ENCODE measurements at regions not wholly inside any gene's neighbourhood (a gene's known extent, or its start where the extent isn't known, plus 50 kb on each side); places are given as distances from the start of the nearest gene placed in this dataset.

DNA sequence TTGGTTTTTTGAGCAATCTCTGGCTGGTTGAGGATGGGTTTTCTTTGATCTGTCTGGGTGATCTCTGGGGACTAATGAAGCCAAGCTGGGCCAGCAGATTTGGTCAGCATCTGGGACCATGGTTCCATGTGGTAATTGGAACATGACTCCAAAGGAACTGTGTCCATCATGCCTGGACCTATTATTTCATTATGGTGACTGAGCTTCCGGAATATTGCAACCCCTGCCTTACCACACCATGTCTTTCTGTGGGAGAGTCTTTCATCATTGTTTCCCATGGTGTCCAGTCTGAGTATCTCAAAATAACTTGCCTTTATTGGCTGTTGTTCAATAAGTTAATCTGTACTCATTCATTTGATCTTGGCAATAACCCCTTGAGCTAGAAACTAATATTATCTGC is 624.9 kb upstream of the TBX3 start:
- Histone ChIP-seq H4K20me1 (ENCODE audit: insufficient read depth, low read length) (no peaks in the 10 kb centered on the region), H3K27me3 (ENCODE audit: control insufficient read depth in 2 of 2, insufficient read depth in 2 of 2, low read length in 2 of 2) (no peaks in the 10 kb centered on the region), H2AFZ (ENCODE audit: insufficient read depth, low read depth, low read length, poor library complexity, severe bottlenecking) (no peak overlapping the region), H3K4me2 (replicated peaks; ENCODE audit: extremely low read depth, low read length, poor library complexity, severe bottlenecking) (no peak overlapping the region), H3K27ac (ENCODE audit: low read depth in 1 of 2, low read length in 2 of 2) (no peak overlapping the region), H3K79me2 (ENCODE audit: insufficient read depth, low read length) (no peaks in the 10 kb centered on the region), H3K9me3 (replicated peaks in 1 of 2; ENCODE audit: control insufficient read depth in 1 of 2, insufficient read depth in 1 of 2, low read length in 2 of 2) (no peaks in the 10 kb centered on the region), H3K4me1 (ENCODE audit: control insufficient read depth in 1 of 2, insufficient read depth in 2 of 2, low read length in 2 of 2) (no peaks in the 10 kb centered on the region), H3K9ac (ENCODE audit: insufficient read depth, low read length, poor library complexity, severe bottlenecking) (no peak overlapping the region), H3K4me3 (replicated peaks in 1 of 3; ENCODE audit: low read depth in 2 of 3, low read length in 3 of 3) (no peak overlapping the region), H3K36me3 (replicated peaks in 1 of 2; ENCODE audit: control insufficient read depth in 1 of 2, insufficient read depth in 2 of 2, low read length in 2 of 2) (no peaks in the 10 kb centered on the region)
- TF ChIP-seq, protein P1, sequence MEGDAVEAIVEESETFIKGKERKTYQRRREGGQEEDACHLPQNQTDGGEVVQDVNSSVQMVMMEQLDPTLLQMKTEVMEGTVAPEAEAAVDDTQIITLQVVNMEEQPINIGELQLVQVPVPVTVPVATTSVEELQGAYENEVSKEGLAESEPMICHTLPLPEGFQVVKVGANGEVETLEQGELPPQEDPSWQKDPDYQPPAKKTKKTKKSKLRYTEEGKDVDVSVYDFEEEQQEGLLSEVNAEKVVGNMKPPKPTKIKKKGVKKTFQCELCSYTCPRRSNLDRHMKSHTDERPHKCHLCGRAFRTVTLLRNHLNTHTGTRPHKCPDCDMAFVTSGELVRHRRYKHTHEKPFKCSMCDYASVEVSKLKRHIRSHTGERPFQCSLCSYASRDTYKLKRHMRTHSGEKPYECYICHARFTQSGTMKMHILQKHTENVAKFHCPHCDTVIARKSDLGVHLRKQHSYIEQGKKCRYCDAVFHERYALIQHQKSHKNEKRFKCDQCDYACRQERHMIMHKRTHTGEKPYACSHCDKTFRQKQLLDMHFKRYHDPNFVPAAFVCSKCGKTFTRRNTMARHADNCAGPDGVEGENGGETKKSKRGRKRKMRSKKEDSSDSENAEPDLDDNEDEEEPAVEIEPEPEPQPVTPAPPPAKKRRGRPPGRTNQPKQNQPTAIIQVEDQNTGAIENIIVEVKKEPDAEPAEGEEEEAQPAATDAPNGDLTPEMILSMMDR (IDR thresholded peaks at IDR 0.05): no peak
- H3K9me3 Mint-ChIP-seq: peaks cover 0 to 3% (median 0%) of the 10 kb centered on the region in 7 donors
- no peak for DNase-seq
- H3K4me3 Mint-ChIP-seq: no peak overlapping the region
- H3K27ac Mint-ChIP-seq: no peak overlapping the region
- H3K36me3 Mint-ChIP-seq: no peaks in the 10 kb centered on the region
- no peaks in the 10 kb centered on the region for H3K27me3 Mint-ChIP-seq (ENCODE audit: low read depth in 3 of 3)
- intact Hi-C loops (cut with micrococcal nuclease): no loop called here
- H3K4me1 Mint-ChIP-seq: no peaks in the 10 kb centered on the region
- no CpG with 5 or more reads among the region's 1 CpG for whole genome bisulfite sequencing (ENCODE audit: insufficient coverage)

DNA sequence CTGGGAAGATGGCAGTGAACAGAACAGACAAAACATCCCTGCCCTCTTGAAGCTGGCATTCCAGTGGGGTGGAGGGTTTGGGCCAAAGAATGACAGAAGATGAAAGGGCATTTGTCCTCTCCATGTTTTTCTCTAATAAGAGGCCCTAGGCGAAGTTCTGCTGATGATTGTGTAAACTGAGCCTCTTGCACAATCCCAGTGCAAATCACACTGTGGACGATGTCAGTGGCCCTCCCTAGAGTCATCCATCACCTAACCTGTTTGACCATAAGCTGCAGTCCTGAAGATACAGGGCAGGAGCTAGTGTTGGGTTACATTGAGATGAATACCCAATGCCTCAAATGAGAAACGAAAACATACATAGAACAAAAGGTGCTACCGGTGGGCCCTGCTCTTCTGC is 622.4 kb upstream of the TBX3 start:
- Mint-ChIP-seq H3K4me3 (no peak overlapping the region), H3K36me3 (no peaks in the 10 kb centered on the region), H3K9me3 (peaks cover 0 to 3% (median 0%) of the 10 kb centered on the region in 7 donors), H3K4me1 (no peaks in the 10 kb centered on the region), H3K27ac (no peak overlapping the region), H3K27me3 (ENCODE audit: low read depth in 3 of 3) (no peaks in the 10 kb centered on the region)
- Histone ChIP-seq H3K4me3 (replicated peaks in 1 of 3; ENCODE audit: low read depth in 2 of 3, low read length in 3 of 3) (no peak overlapping the region), H3K27ac (ENCODE audit: low read depth in 1 of 2, low read length in 2 of 2) (no peak overlapping the region), H3K9me3 (replicated peaks in 1 of 2; ENCODE audit: control insufficient read depth in 1 of 2, insufficient read depth in 1 of 2, low read length in 2 of 2) (no peaks in the 10 kb centered on the region), H3K4me2 (replicated peaks; ENCODE audit: extremely low read depth, low read length, poor library complexity, severe bottlenecking) (no peak overlapping the region), H3K79me2 (ENCODE audit: insufficient read depth, low read length) (no peaks in the 10 kb centered on the region), H3K27me3 (ENCODE audit: control insufficient read depth in 2 of 2, insufficient read depth in 2 of 2, low read length in 2 of 2) (no peaks in the 10 kb centered on the region), H3K9ac (ENCODE audit: insufficient read depth, low read length, poor library complexity, severe bottlenecking) (no peak overlapping the region), H2AFZ (ENCODE audit: insufficient read depth, low read depth, low read length, poor library complexity, severe bottlenecking) (no peak overlapping the region), H3K4me1 (ENCODE audit: control insufficient read depth in 1 of 2, insufficient read depth in 2 of 2, low read length in 2 of 2) (no peaks in the 10 kb centered on the region), H3K36me3 (replicated peaks in 1 of 2; ENCODE audit: control insufficient read depth in 1 of 2, insufficient read depth in 2 of 2, low read length in 2 of 2) (no peaks in the 10 kb centered on the region), H4K20me1 (ENCODE audit: insufficient read depth, low read length) (no peaks in the 10 kb centered on the region)
- TF ChIP-seq, protein P1 (IDR thresholded peaks at IDR 0.05): no peak
- DNase-seq: no peak
- intact Hi-C loops (cut with micrococcal nuclease): no loop called here
- WGBS (ENCODE audit: insufficient coverage): no CpG with 5 or more reads among the region's 4 CpGs
